Transverse colon (tissue), 3 donors: ENCODE measurements at regions not wholly inside any gene's neighbourhood (a gene's known extent, or its start where the extent isn't known, plus 50 kb on each side); places are given as distances from the start of the nearest gene placed in this dataset.

ENCODE experiments used
- EP300 ChIP-seq: sonication (generic); formaldehyde crosslinking; IDR thresholded peaks from one replicate; pipeline ENCODE4 v1.6.1; 2017; ENCODE audit warnings: antibody characterized with exemption, low read depth
- TF ChIP-seq, protein P1 (sequence below), 5 experiments: fragments of 200-600 bp in 3 of 5; fragments of 450-650 bp in 2 of 5; sonication (generic) in 3 of 5; IDR thresholded peaks; 1 replicate in 2 of 5; 2 replicates in 3 of 5; pipeline ENCODE4 v1.5.1; 2016 to 2017; ENCODE audit warnings: antibody characterized with exemption in 5 of 5, inconsistent platforms in 3 of 5, mild to moderate bottlenecking in 2 of 5, moderate library complexity in 1 of 5

DNA sequence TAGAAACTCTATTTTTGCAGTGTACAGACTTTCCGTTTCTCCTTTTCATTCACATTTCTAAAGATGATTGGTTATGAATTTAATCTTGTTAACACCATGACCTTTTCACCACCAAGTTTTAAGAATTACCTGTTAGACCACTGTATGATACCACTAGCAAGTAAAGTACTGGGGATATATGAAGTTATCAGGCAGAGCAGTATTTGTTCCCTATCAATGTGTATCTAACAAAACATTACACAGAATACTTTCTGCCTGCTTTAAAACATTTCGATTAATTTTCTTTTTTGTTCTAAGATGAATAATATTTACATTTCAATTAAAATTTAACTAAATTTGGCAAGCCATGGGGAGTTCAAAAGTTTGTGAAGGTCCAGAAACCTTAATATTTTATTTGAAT, 49.9 kb upstream of the AHR start:
- TF ChIP-seq EP300: no peak
- TF ChIP-seq, protein P1, sequence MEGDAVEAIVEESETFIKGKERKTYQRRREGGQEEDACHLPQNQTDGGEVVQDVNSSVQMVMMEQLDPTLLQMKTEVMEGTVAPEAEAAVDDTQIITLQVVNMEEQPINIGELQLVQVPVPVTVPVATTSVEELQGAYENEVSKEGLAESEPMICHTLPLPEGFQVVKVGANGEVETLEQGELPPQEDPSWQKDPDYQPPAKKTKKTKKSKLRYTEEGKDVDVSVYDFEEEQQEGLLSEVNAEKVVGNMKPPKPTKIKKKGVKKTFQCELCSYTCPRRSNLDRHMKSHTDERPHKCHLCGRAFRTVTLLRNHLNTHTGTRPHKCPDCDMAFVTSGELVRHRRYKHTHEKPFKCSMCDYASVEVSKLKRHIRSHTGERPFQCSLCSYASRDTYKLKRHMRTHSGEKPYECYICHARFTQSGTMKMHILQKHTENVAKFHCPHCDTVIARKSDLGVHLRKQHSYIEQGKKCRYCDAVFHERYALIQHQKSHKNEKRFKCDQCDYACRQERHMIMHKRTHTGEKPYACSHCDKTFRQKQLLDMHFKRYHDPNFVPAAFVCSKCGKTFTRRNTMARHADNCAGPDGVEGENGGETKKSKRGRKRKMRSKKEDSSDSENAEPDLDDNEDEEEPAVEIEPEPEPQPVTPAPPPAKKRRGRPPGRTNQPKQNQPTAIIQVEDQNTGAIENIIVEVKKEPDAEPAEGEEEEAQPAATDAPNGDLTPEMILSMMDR (IDR thresholded peaks at IDR 0.05): no peak
